Spleen (tissue), 7 donors: ENCODE measurements at regions not wholly inside any gene's neighbourhood (a gene's known extent, or its start where the extent isn't known, plus 50 kb on each side); places are given as distances from the start of the nearest gene placed in this dataset.

Experiments used
- CTCF ChIP-seq, 11 experiments: fragments of 200-600 bp in 7 of 11; fragments of 450-650 bp in 4 of 11; sonication (generic) in 4 of 11; IDR thresholded peaks in 8 of 11; conservative IDR thresholded peaks in 3 of 11; 1 replicate in 7 of 11; 2 replicates in 4 of 11; pipeline versions ENCODE4 v1.4.0 to v1.8.0; 2016 to 2021; ENCODE audit warnings: antibody characterized with exemption in 11 of 11, inconsistent platforms in 4 of 11, mild to moderate bottlenecking in 1 of 11
- POLR2A ChIP-seq, 3 donors: fragments of 450-650 bp; IDR thresholded peaks; one replicate each; pipeline ENCODE4 v1.5.1; 2017; ENCODE audit warnings: antibody characterized with exemption in 3 of 3, mild to moderate bottlenecking in 1 of 3
- donor health status: DM: no; HTN: no; CAD: no; lungs with moderate emphysema.
- donor health status: DM: no; HTN: no; CAD: no.
- donor health status: DM: no; HTN: no; CAD: no.

- TF ChIP-seq CTCF (IDR thresholded peaks at IDR 0.05 in 8 of 11, conservative IDR thresholded peaks at IDR 0.05 in 3 of 11): no peak
- TF ChIP-seq POLR2A (IDR thresholded peaks at IDR 0.05): no peak
Observed at GRCh38 chr10:11685787-11686218, 56.4 kb upstream of the ECHDC3 start.
